ENCODE measurements at regions not wholly inside any gene's neighbourhood (a gene's known extent, or its start where the extent isn't known, plus 50 kb on each side); places are given as distances from the start of the nearest gene placed in this dataset.

GRCh38 chr6:1227935-1228753 lies 83.8 kb upstream of the FOXQ1 start:
- no peak for TF ChIP-seq POLR2A (IDR thresholded peaks at IDR 0.05)
- TF ChIP-seq CTCF (IDR thresholded peaks at IDR 0.05) = no peak
- no peak for TF ChIP-seq EP300 (IDR thresholded peaks at IDR 0.05)
- 81 to 83% methylated on average over 16 of the region's 16 CpGs for WGBS, 2 donors
- Histone ChIP-seq H3K9me3 (no peaks in the 10 kb centered on the region), H3K27ac (no peak overlapping the region), H3K4me3 (no peak overlapping the region), H3K4me1 (peaks cover 0 to 8% (median 0%) of the 10 kb centered on the region in 4 donors), H3K36me3 (no peaks in the 10 kb centered on the region), H3K27me3 (no peaks in the 10 kb centered on the region)
- DNase-seq (ENCODE audit: low spot score in 2 of 2) = no peak

GRCh38 chr6:1227600-1227934 lies 84.3 kb upstream of the FOXQ1 start:
- H3K4me1 ChIP-seq = peaks cover 0 to 8% (median 0%) of the 10 kb centered on the region in 4 donors
- no peak overlapping the region for H3K27ac ChIP-seq
- WGBS, 2 donors = 76 to 94% methylated on average over 3 of the region's 3 CpGs
- TF ChIP-seq EP300 (IDR thresholded peaks at IDR 0.05) (no peak), POLR2A (IDR thresholded peaks at IDR 0.05) (no peak), CTCF (IDR thresholded peaks at IDR 0.05) (no peak)
- H3K9me3 ChIP-seq = no peaks in the 10 kb centered on the region
- H3K27me3 ChIP-seq = no peaks in the 10 kb centered on the region
- no peak for DNase-seq (ENCODE audit: low spot score in 2 of 2)
- no peaks in the 10 kb centered on the region for H3K36me3 ChIP-seq
- H3K4me3 ChIP-seq = no peak overlapping the region

- no peaks in the 10 kb centered on the region for H3K27me3 ChIP-seq
- H3K9me3 ChIP-seq = no peaks in the 10 kb centered on the region
- WGBS, 2 donors = 56 to 60% methylated on average over 18 of the region's 18 CpGs
- H3K4me3 ChIP-seq = no peak overlapping the region
- DNase-seq (ENCODE audit: low spot score in 2 of 2) = no peak
- H3K36me3 ChIP-seq = no peaks in the 10 kb centered on the region
- H3K4me1 ChIP-seq = peaks cover 0 to 16% (median 0%) of the 10 kb centered on the region in 4 donors
- no peak overlapping the region for H3K27ac ChIP-seq
- no peak for TF ChIP-seq POLR2A (IDR thresholded peaks at IDR 0.05)
- TF ChIP-seq CTCF (IDR thresholded peaks at IDR 0.05) = no peak
- no peak for TF ChIP-seq EP300 (IDR thresholded peaks at IDR 0.05)
These were observed 85.4 kb upstream of the FOXQ1 start for GRCh38 chr6:1226277-1227099.

- Histone ChIP-seq H3K36me3 (no peaks in the 10 kb centered on the region), H3K27me3 (no peaks in the 10 kb centered on the region), H3K9me3 (no peaks in the 10 kb centered on the region), H3K27ac (no peak overlapping the region), H3K4me3 (no peak overlapping the region), H3K4me1 (peaks cover 0 to 19% (median 0%) of the 10 kb centered on the region in 4 donors)
- TF ChIP-seq EP300 (IDR thresholded peaks at IDR 0.05) = no peak
- TF ChIP-seq POLR2A (IDR thresholded peaks at IDR 0.05) = no peak
- TF ChIP-seq CTCF (IDR thresholded peaks at IDR 0.05) = no peak
- 93 to 94% methylated on average over 2 of the region's 2 CpGs for WGBS, 2 donors
- DNase-seq (ENCODE audit: low spot score in 2 of 2) = no peak
These were observed 87.4 kb upstream of the FOXQ1 start for GRCh38 chr6:1224514-1224913.

Data from tibial nerve (tissue), 4 donors.